Heart left ventricle (tissue), 16 donors: ENCODE measurements at regions not wholly inside any gene's neighbourhood (a gene's known extent, or its start where the extent isn't known, plus 50 kb on each side); places are given as distances from the start of the nearest gene placed in this dataset.

Source experiments
- ATAC-seq, 4 donors: fragments of 200-7000 bp; cut with Tn5 transposase; one replicate each; pipeline ENCODE4 v1.9.1; 2020 to 2022; ENCODE audit warnings: moderate library complexity in 4 of 4, mild to moderate bottlenecking in 3 of 4, moderate number of reproducible peaks in 1 of 4
- DNase-seq, 5 donors: peaks; one replicate each; pipeline ENCODE4 v3.0.0-alpha.2; 2020
- H3K27ac ChIP-seq, 12 donors: fragments of 200-600 bp; sonication (generic) in 4 of 12; one replicate each; pipeline versions ENCODE4 v1.5.0 to v1.8.0; 2016 to 2022; ENCODE audit warnings: mild to moderate bottlenecking in 2 of 12
- H3K27me3 ChIP-seq, 9 donors: fragments of 200-600 bp; sonication (generic) in 2 of 9; one replicate each; pipeline versions ENCODE4 v1.5.1 to v1.8.0; 2016 to 2022; ENCODE audit warnings: mild to moderate bottlenecking in 3 of 9
- H3K36me3 ChIP-seq, 9 donors: fragments of 200-600 bp; sonication (generic) in 2 of 9; one replicate each; pipeline versions ENCODE4 v1.5.0 to v1.8.0; 2018 to 2022; ENCODE audit warnings: mild to moderate bottlenecking in 2 of 9
- H3K4me1 ChIP-seq, 12 donors: fragments of 200-600 bp; sonication (generic) in 4 of 12; one replicate each; pipeline versions ENCODE4 v1.5.0 to v1.8.0; 2016 to 2022; ENCODE audit warnings: mild to moderate bottlenecking in 3 of 12
- H3K4me3 ChIP-seq, 12 donors: fragments of 200-600 bp; sonication (generic) in 4 of 12; one replicate each; pipeline versions ENCODE4 v1.5.0 to v1.8.0; 2017 to 2022; ENCODE audit warnings: mild to moderate bottlenecking in 9 of 12, moderate library complexity in 4 of 12
- H3K9me3 ChIP-seq, 12 donors: fragments of 200-600 bp; sonication (generic) in 4 of 12; one replicate each; pipeline versions ENCODE4 v1.5.0 to v1.8.0; 2016 to 2022; ENCODE audit warnings: mild to moderate bottlenecking in 1 of 12
- CTCF ChIP-seq, 12 donors: fragments of 200-600 bp; sonication (generic) in 4 of 12; IDR thresholded peaks; one replicate each; pipeline versions ENCODE4 v1.5.0 to v1.8.0; 2018 to 2022; ENCODE audit warnings: antibody characterized with exemption in 12 of 12, mild to moderate bottlenecking in 5 of 12
- POLR2A ChIP-seq, 2 donors: fragments of 450-650 bp; IDR thresholded peaks; one replicate each; pipeline ENCODE4 v1.6.1; 2017; ENCODE audit warnings: antibody characterized with exemption in 2 of 2, mild to moderate bottlenecking in 2 of 2, moderate library complexity in 2 of 2
- WGBS, 4 donors: extraction: QIAGEN DNeasy Blood & Tissue Kit in 2 of 4; methylation state at CpG; one replicate each; pipeline versions ENCODE4 v1.1.5 to v1.1.7; 2013 to 2018; 5-methylcytosine and 5-hydroxymethylcytosine counted together
- intact Hi-C, 10 donors: fragments of 100-400 bp; cut with DNase I; formaldehyde crosslinking; loops; one replicate each; pipeline versions ENCODE4 v1.11.1 to v1.14.2; 2022
- donor health status: ischemic (EF 13 %, LVEDD 7.1; RV severe dilation, severe dysfunction).
- donor health status: healthy with polysubstance abuse.
- donor health status: DM: no; HTN: yes; CAD: no.
- donor health status: DM: no; HTN: no; CAD: no.
- donor health status: ischemic (EF 25% LVEDD 6.9; RV normal size, moderate dysfunction).
- donor health status: ischemic (EF 25% LVEDD 5.7; RV mildly dilated, moderate dysfunction).
- donor health status: healthy.
- donor health status: DM: yes; HTN: yes; CAD: no.
- donor health status: ischemic (EF 35%, LVEDD 5.7; RV mildly dilated, moderate dysfunction).
- donor health status: nonischemic (EF 11% LVEDD 7.7; RV severe dilation, severe dysfunction).
- donor health status: DM: yes; HTN: yes; CAD: no.
- donor health status: PGD.
- donor health status: ischemic (EF 29% LVEDD 5.4; RV normal size, mild dysfunction).
- donor health status: nonischemic (EF 23%, LVEDD 6.1; RV moderate dilation, normal function).

- TF ChIP-seq CTCF (IDR thresholded peaks at IDR 0.05) = no peak
- no peak for TF ChIP-seq POLR2A (IDR thresholded peaks at IDR 0.05)
- ATAC-seq (no peak), DNase-seq (no peak)
- WGBS, 4 donors = 50 to 65% (median 53%) methylated on average over 4 to 7 of the region's 7 CpGs
- Histone ChIP-seq H3K9me3 (no peaks in the 10 kb centered on the region), H3K27ac (no peak overlapping the region), H3K27me3 (peaks cover 0 to 50% (median 6%) of the 10 kb centered on the region in 9 donors), H3K4me3 (no peak overlapping the region), H3K36me3 (no peaks in the 10 kb centered on the region), H3K4me1 (peaks cover 0 to 10% (median 0%) of the 10 kb centered on the region in 12 donors)
- intact Hi-C loops = no loop called here
These were observed 174.8 kb downstream of the OLFM1 start for GRCh38 chr9:135262248-135262647.

GRCh38 chr9:135263511-135263910 lies 176.0 kb downstream of the OLFM1 start:
- H3K4me1 ChIP-seq = no peaks in the 10 kb centered on the region
- peaks cover 0 to 56% (median 6%) of the 10 kb centered on the region in 9 donors for H3K27me3 ChIP-seq
- H3K36me3 ChIP-seq = no peaks in the 10 kb centered on the region
- no peak overlapping the region for H3K27ac ChIP-seq
- no peaks in the 10 kb centered on the region for H3K9me3 ChIP-seq
- intact Hi-C loops = no loop called here
- no peak for ATAC-seq
- no peak for DNase-seq
- no peak for TF ChIP-seq POLR2A (IDR thresholded peaks at IDR 0.05)
- no peak for TF ChIP-seq CTCF (IDR thresholded peaks at IDR 0.05)
- no peak overlapping the region for H3K4me3 ChIP-seq
- WGBS, 4 donors = 57 to 66% (median 61%) methylated on average over 4 to 5 of the region's 5 CpGs

- WGBS, 4 donors = 60 to 71% (median 69%) methylated on average over 10 of the region's 10 CpGs
- Histone ChIP-seq H3K27ac (no peak overlapping the region), H3K4me3 (no peak overlapping the region), H3K9me3 (no peaks in the 10 kb centered on the region), H3K36me3 (no peaks in the 10 kb centered on the region), H3K4me1 (no peaks in the 10 kb centered on the region), H3K27me3 (peaks cover 0 to 52% (median 6%) of the 10 kb centered on the region in 9 donors)
- no peak for TF ChIP-seq CTCF (IDR thresholded peaks at IDR 0.05)
- no peak for TF ChIP-seq POLR2A (IDR thresholded peaks at IDR 0.05)
- no peak for ATAC-seq
- intact Hi-C loops = no loop called here
- no peak for DNase-seq
These were observed 178.5 kb downstream of the OLFM1 start for GRCh38 chr9:135265931-135266330.

GRCh38 chr9:135267191-135267809 lies 179.8 kb downstream of the OLFM1 start:
- 75 to 79% (median 78%) methylated on average over 19 of the region's 19 CpGs for WGBS, 4 donors
- Histone ChIP-seq H3K36me3 (no peaks in the 10 kb centered on the region), H3K9me3 (no peaks in the 10 kb centered on the region), H3K4me1 (no peaks in the 10 kb centered on the region), H3K27ac (no peak overlapping the region), H3K27me3 (peaks cover 0 to 61% (median 6%) of the 10 kb centered on the region in 9 donors), H3K4me3 (no peak overlapping the region)
- DNase-seq = no peak
- ATAC-seq = no peak
- TF ChIP-seq POLR2A (IDR thresholded peaks at IDR 0.05) = no peak
- no peak for TF ChIP-seq CTCF (IDR thresholded peaks at IDR 0.05)
- intact Hi-C loops = no loop called here
